ENCODE measurements at regions not wholly inside any gene's neighbourhood (a gene's known extent, or its start where the extent isn't known, plus 50 kb on each side); places are given as distances from the start of the nearest gene placed in this dataset.
"Not testable (repeated sequence)": the region's sequence is repeated elsewhere in the genome, so short reads cannot be mapped to it uniquely, and the experiment has no call there.

- not testable (repeated sequence) for H3K27me3 Mint-ChIP-seq (ENCODE audit: low read depth); H3K9me3 Mint-ChIP-seq; DNase-seq; ATAC-seq; H3K36me3 Mint-ChIP-seq (ENCODE audit: insufficient read depth); H3K4me3 Mint-ChIP-seq
- peaks cover 10% of the 10 kb centered on the region for H3K4me1 Mint-ChIP-seq (ENCODE audit: low read depth)
Measured at GRCh38 chr7:76117306-76117991, 69.5 kb downstream of the MDH2 start.

- not testable (repeated sequence) for H3K9me3 Mint-ChIP-seq; ATAC-seq; H3K36me3 Mint-ChIP-seq (ENCODE audit: insufficient read depth); DNase-seq; H3K27me3 Mint-ChIP-seq (ENCODE audit: low read depth); H3K4me3 Mint-ChIP-seq
- H3K4me1 Mint-ChIP-seq (ENCODE audit: low read depth): peaks cover 15% of the 10 kb centered on the region
Measured at GRCh38 chr7:76118253-76119036, 70.5 kb downstream of the MDH2 start.

- no peaks in the 10 kb centered on the region for H3K27me3 Mint-ChIP-seq (ENCODE audit: low read depth)
- H3K9me3 Mint-ChIP-seq: no peaks in the 10 kb centered on the region
- H3K36me3 Mint-ChIP-seq (ENCODE audit: insufficient read depth): no peaks in the 10 kb centered on the region
Measured at GRCh38 chr7:76121044-76121443, 73.1 kb downstream of the MDH2 start.

GRCh38 chr7:76122516-76123239 is 74.8 kb downstream of the MDH2 start:
- DNase-seq (no peak), ATAC-seq (no peak)
- Mint-ChIP-seq H3K4me1 (ENCODE audit: low read depth) (peaks cover 15% of the 10 kb centered on the region), H3K4me3 (no peak overlapping the region), H3K36me3 (ENCODE audit: insufficient read depth) (no peaks in the 10 kb centered on the region), H3K9me3 (no peaks in the 10 kb centered on the region), H3K27me3 (ENCODE audit: low read depth) (no peaks in the 10 kb centered on the region)

More at GRCh38 chr7:76121044-76121443, 73.1 kb downstream of the MDH2 start:
- Mint-ChIP-seq H3K4me3 (no peak overlapping the region), H3K4me1 (ENCODE audit: low read depth) (peaks cover 15% of the 10 kb centered on the region)
- no peak for DNase-seq
- ATAC-seq: no peak

GRCh38 chr7:76123316-76123715 is 75.4 kb downstream of the MDH2 start:
- Mint-ChIP-seq H3K27me3 (ENCODE audit: low read depth) (no peaks in the 10 kb centered on the region), H3K4me1 (ENCODE audit: low read depth) (peaks cover 15% of the 10 kb centered on the region), H3K4me3 (no peak overlapping the region), H3K36me3 (ENCODE audit: insufficient read depth) (no peaks in the 10 kb centered on the region), H3K9me3 (no peaks in the 10 kb centered on the region)
- ATAC-seq (no peak), DNase-seq (no peak)

- no peak for ATAC-seq
- no peaks in the 10 kb centered on the region for H3K9me3 Mint-ChIP-seq
- H3K4me3 Mint-ChIP-seq: no peak overlapping the region
Measured at GRCh38 chr7:76125560-76125959, 76.1 kb upstream of the SRRM3 start.

GRCh38 chr7:76126632-76127031 is 75.1 kb upstream of the SRRM3 start:
- DNase-seq (no peak), ATAC-seq (no peak)
- Mint-ChIP-seq H3K4me1 (ENCODE audit: low read depth) (peaks cover 16% of the 10 kb centered on the region), H3K9me3 (no peaks in the 10 kb centered on the region), H3K27me3 (ENCODE audit: low read depth) (no peaks in the 10 kb centered on the region), H3K4me3 (no peak overlapping the region), H3K36me3 (ENCODE audit: insufficient read depth) (no peaks in the 10 kb centered on the region)

More at GRCh38 chr7:76125560-76125959, 76.1 kb upstream of the SRRM3 start:
- H3K4me1 Mint-ChIP-seq (ENCODE audit: low read depth): peaks cover 18% of the 10 kb centered on the region
- H3K27me3 Mint-ChIP-seq (ENCODE audit: low read depth): no peaks in the 10 kb centered on the region
- H3K36me3 Mint-ChIP-seq (ENCODE audit: insufficient read depth): no peaks in the 10 kb centered on the region
- no peak for DNase-seq

GRCh38 chr7:76129366-76129765 is 72.3 kb upstream of the SRRM3 start:
- Mint-ChIP-seq H3K4me1 (ENCODE audit: low read depth) (peaks cover 27% of the 10 kb centered on the region), H3K27me3 (ENCODE audit: low read depth) (no peaks in the 10 kb centered on the region), H3K36me3 (ENCODE audit: insufficient read depth) (no peaks in the 10 kb centered on the region), H3K9me3 (no peaks in the 10 kb centered on the region), H3K4me3 (no peak overlapping the region)
- ATAC-seq (no peak), DNase-seq (no peak)

GRCh38 chr7:76129836-76130235 is 71.9 kb upstream of the SRRM3 start:
- no peaks in the 10 kb centered on the region for H3K9me3 Mint-ChIP-seq
- no peak for DNase-seq
- no peak for ATAC-seq
- no peak overlapping the region for H3K4me3 Mint-ChIP-seq
- no peaks in the 10 kb centered on the region for H3K36me3 Mint-ChIP-seq (ENCODE audit: insufficient read depth)
- H3K27me3 Mint-ChIP-seq (ENCODE audit: low read depth): no peaks in the 10 kb centered on the region
- H3K4me1 Mint-ChIP-seq (ENCODE audit: low read depth): peaks cover 27% of the 10 kb centered on the region

GRCh38 chr7:76130661-76131060 is 71.0 kb upstream of the SRRM3 start:
- H3K36me3 Mint-ChIP-seq (ENCODE audit: insufficient read depth); H3K27me3 Mint-ChIP-seq (ENCODE audit: low read depth); H3K9me3 Mint-ChIP-seq; DNase-seq; H3K4me3 Mint-ChIP-seq: not testable (repeated sequence)
- ATAC-seq: peak; percentile 40 to 48
- peaks cover 27% of the 10 kb centered on the region for H3K4me1 Mint-ChIP-seq (ENCODE audit: low read depth)

- H3K27me3 Mint-ChIP-seq (ENCODE audit: low read depth); DNase-seq; H3K4me3 Mint-ChIP-seq; H3K9me3 Mint-ChIP-seq; ATAC-seq; H3K36me3 Mint-ChIP-seq (ENCODE audit: insufficient read depth): not testable (repeated sequence)
- H3K4me1 Mint-ChIP-seq (ENCODE audit: low read depth): peaks cover 27% of the 10 kb centered on the region
Measured at GRCh38 chr7:76131887-76132286, 69.8 kb upstream of the SRRM3 start.

GRCh38 chr7:76133164-76133775 is 68.4 kb upstream of the SRRM3 start:
- ATAC-seq (peak; percentile 18 to 32), DNase-seq (no peak)
- H3K27me3 Mint-ChIP-seq (ENCODE audit: low read depth): no peaks in the 10 kb centered on the region
- peak overlapping the region; percentile 64 for H3K4me3 Mint-ChIP-seq
- H3K9me3 Mint-ChIP-seq: no peaks in the 10 kb centered on the region
- H3K4me1 Mint-ChIP-seq (ENCODE audit: low read depth): peaks cover 31% of the 10 kb centered on the region
- H3K36me3 Mint-ChIP-seq (ENCODE audit: insufficient read depth): no peaks in the 10 kb centered on the region

- no peaks in the 10 kb centered on the region for H3K27me3 Mint-ChIP-seq (ENCODE audit: low read depth)
- no peaks in the 10 kb centered on the region for H3K9me3 Mint-ChIP-seq
- peaks cover 31% of the 10 kb centered on the region for H3K4me1 Mint-ChIP-seq (ENCODE audit: low read depth)
- ATAC-seq (no peak), DNase-seq (no peak)
- H3K36me3 Mint-ChIP-seq (ENCODE audit: insufficient read depth): no peaks in the 10 kb centered on the region
- H3K4me3 Mint-ChIP-seq: peak overlapping the region; percentile 64
Measured at GRCh38 chr7:76133839-76134238, 67.9 kb upstream of the SRRM3 start.

GRCh38 chr7:76135263-76135662 is 66.4 kb upstream of the SRRM3 start:
- not testable (repeated sequence) for H3K27me3 Mint-ChIP-seq (ENCODE audit: low read depth); H3K36me3 Mint-ChIP-seq (ENCODE audit: insufficient read depth); DNase-seq; ATAC-seq; H3K9me3 Mint-ChIP-seq; H3K4me3 Mint-ChIP-seq
- peaks cover 30% of the 10 kb centered on the region for H3K4me1 Mint-ChIP-seq (ENCODE audit: low read depth)

Measured in activated T-cell treated with anti-CD3 and anti-CD28 coated beads, Interleukin-2, amount 50 U/mL, for 4 hours (primary cell).